HCT116 (cell line): ENCODE measurements at regions not wholly inside any gene's neighbourhood (a gene's known extent, or its start where the extent isn't known, plus 50 kb on each side); places are given as distances from the start of the nearest gene placed in this dataset.

Source experiments
- ATAC-seq: fragments of 200-7000 bp; cut with Tn5 transposase; 2 replicates; pipeline ENCODE4 v1.9.1; 2020; ENCODE audit warnings: mild to moderate bottlenecking, moderate library complexity
- BruUV-seq: library from RNA; stranded (reverse); fragments of 400-500 nt; replicated peaks from 2 replicates; lab custom pipeline; 2021; lab: Mats Ljungman, UMichigan
- CTCF ChIA-PET: fragments of 300-600 bp; sonication (Branson Sonifier 250); formaldehyde crosslinking; loops from one replicate; lab custom pipeline; 2021; ENCODE audit warnings: antibody characterized with exemption; lab: Charles Lee
- POLR2A ChIA-PET: fragments of 300-600, 350-600 bp; sonication (Branson Sonifier 250); formaldehyde crosslinking; loops from one replicate; lab custom pipeline; 2021; ENCODE audit warnings: antibody characterized with exemption; lab: Charles Lee
- RAD21 ChIA-PET, 2 experiments: fragments of 300-600 bp; sonication (Branson Sonifier 250); formaldehyde crosslinking; loops; one replicate each; lab custom pipeline; 2023; ENCODE audit warnings: low total read pairs in 2 of 2; ENCODE audit not compliant: uncharacterized antibody in 2 of 2, unreplicated experiment in 2 of 2, low non-redundant PET in 1 of 2; lab: Charles Lee
- DNase-seq: peaks from one replicate; pipeline ENCODE4 v3.0.0-alpha.2; 2010; ENCODE audit warnings: low read depth, low spot score
- H2AFZ ChIP-seq: fragments of 200-600 bp; shearing (Covaris generic), sonication (generic); 2 replicates; pipeline ENCODE4 v1.6.1; 2017; ENCODE audit warnings: low read depth, mixed run types, mixed read lengths, antibody characterized with exemption, low read length; ENCODE audit not compliant: poor library complexity, severe bottlenecking
- H3K27ac ChIP-seq: 2 replicates; pipeline ENCODE4 v1.5.1; 2012; ENCODE audit warnings: low read depth, low read length
- H3K27me3 ChIP-seq: fragments of 200-600 bp; sonication (generic); 2 replicates; pipeline ENCODE4 v1.6.1; 2016; ENCODE audit warnings: mixed run types, low read length, mixed read lengths; ENCODE audit not compliant: insufficient read depth
- H3K36me3 ChIP-seq, 2 experiments: fragments of 200-500 bp in 1 of 2; fragments of 200-600 bp in 1 of 2; sonication (Bioruptor generic) in 1 of 2; sonication (generic) in 1 of 2; 2 replicates each; pipeline versions ENCODE4 v1.5.1 to v1.6.1; 2014 to 2016; ENCODE audit warnings: low read length in 2 of 2, inconsistent platforms in 1 of 2, mixed read lengths in 1 of 2, mixed run types in 1 of 2; ENCODE audit not compliant: insufficient read depth in 2 of 2, control insufficient read depth in 1 of 2
- H3K4me1 ChIP-seq, 2 experiments: fragments of 200-600 bp in 1 of 2; sonication (generic) in 1 of 2; 2 replicates each; pipeline versions ENCODE4 v1.5.1 to v1.6.1; 2012 to 2017; ENCODE audit warnings: low read length in 2 of 2, inconsistent platforms in 1 of 2, mild to moderate bottlenecking in 1 of 2, mixed read lengths in 1 of 2, mixed run types in 1 of 2, moderate library complexity in 1 of 2; ENCODE audit not compliant: insufficient read depth in 2 of 2, control insufficient read depth in 1 of 2
- H3K4me2 ChIP-seq: fragments of 200-600 bp; sonication (generic); 2 replicates; pipeline ENCODE4 v1.6.1; 2017; ENCODE audit warnings: mixed run types, low read length, mixed read lengths
- H3K4me3 ChIP-seq, 2 experiments: fragments of 200-600 bp in 1 of 2; sonication (generic) in 1 of 2; replicated peaks in 1 of 2; 2 replicates each; pipeline ENCODE4 v1.5.1; 2011 to 2016; ENCODE audit warnings: low read length in 2 of 2, control low read depth in 1 of 2, low read depth in 1 of 2, mild to moderate bottlenecking in 1 of 2, mixed read lengths in 1 of 2, mixed run types in 1 of 2
- H3K79me2 ChIP-seq: fragments of 200-600 bp; sonication (generic); 2 replicates; pipeline ENCODE4 v1.6.1; 2017; ENCODE audit warnings: mild to moderate bottlenecking, mixed run types, low read length, moderate library complexity, mixed read lengths; ENCODE audit not compliant: insufficient read depth
- H3K9ac ChIP-seq: fragments of 200-600 bp; sonication (generic); 2 replicates; pipeline ENCODE4 v1.6.1; 2016; ENCODE audit warnings: low read length, mixed read lengths
- H3K9me2 ChIP-seq: fragments of 200-600 bp; sonication (generic), shearing (Covaris generic); 2 replicates; pipeline ENCODE4 v1.6.1; 2017; ENCODE audit warnings: mixed run types, mild to moderate bottlenecking, moderate library complexity; ENCODE audit not compliant: insufficient read depth
- H3K9me3 ChIP-seq, 2 experiments: fragments of 200-500 bp in 1 of 2; fragments of 200-600 bp in 1 of 2; sonication (Bioruptor generic) in 1 of 2; sonication (generic) in 1 of 2; 2 replicates each; pipeline ENCODE4 v1.6.1; 2014 to 2017; ENCODE audit warnings: low read length in 2 of 2, mixed read lengths in 2 of 2, inconsistent platforms in 1 of 2, low read depth in 1 of 2, mild to moderate bottlenecking in 1 of 2, mixed run types in 1 of 2, moderate library complexity in 1 of 2; ENCODE audit not compliant: control insufficient read depth in 1 of 2, insufficient read depth in 1 of 2
- H4K20me1 ChIP-seq: fragments of 200-600 bp; sonication (generic), shearing (Covaris generic); 2 replicates; pipeline ENCODE4 v1.6.1; 2017; ENCODE audit warnings: mixed run types, mild to moderate bottlenecking, moderate library complexity; ENCODE audit not compliant: insufficient read depth
- CBX3 ChIP-seq: IDR thresholded peaks from 2 replicates; pipeline ENCODE4 v1.6.1; 2012; ENCODE audit warnings: low read depth
- CEBPB ChIP-seq: IDR thresholded peaks from 2 replicates; pipeline ENCODE4 v1.6.1; 2012; ENCODE audit warnings: low read depth
- CTCF ChIP-seq, 3 experiments: fragments of 200-600 bp in 1 of 3; sonication (generic) in 1 of 3; IDR thresholded peaks in 2 of 3; conservative IDR thresholded peaks in 1 of 3; 2 replicates each; pipeline ENCODE4 v1.5.1; 2012 to 2017; ENCODE audit warnings: low read depth in 2 of 3, low read length in 2 of 3, antibody characterized with exemption in 1 of 3, borderline replicate concordance in 1 of 3, control low read depth in 1 of 3, mild to moderate bottlenecking in 1 of 3, mixed read lengths in 1 of 3, mixed run types in 1 of 3, moderate library complexity in 1 of 3; ENCODE audit not compliant: insufficient read depth in 1 of 3
- ELF1 ChIP-seq: IDR thresholded peaks from 2 replicates; pipeline ENCODE4 v1.6.1; 2012; ENCODE audit warnings: low read depth, borderline replicate concordance
- EZH2 ChIP-seq: fragments of 200-600 bp; sonication (generic); IDR thresholded peaks from 2 replicates; pipeline ENCODE4 v1.6.1; 2017; ENCODE audit warnings: antibody characterized with exemption, mixed run types
- EZH2phosphoT487 ChIP-seq: fragments of 200-600 bp; IDR thresholded peaks from 2 replicates; pipeline ENCODE4 v1.6.1; 2018; ENCODE audit warnings: antibody characterized with exemption, borderline replicate concordance
- JUND ChIP-seq: IDR thresholded peaks from 2 replicates; pipeline ENCODE4 v1.6.1; 2012
- POLR2A ChIP-seq: IDR thresholded peaks from 2 replicates; pipeline ENCODE4 v1.7.0; 2011; ENCODE audit warnings: borderline replicate concordance; ENCODE audit not compliant: insufficient read depth, insufficient read length; ENCODE audit errors: extremely low read depth
- POLR2AphosphoS5 ChIP-seq: IDR thresholded peaks from 2 replicates; pipeline ENCODE4 v1.6.1; 2011; ENCODE audit warnings: mild to moderate bottlenecking, low read depth, low read length, moderate library complexity
- RAD21 ChIP-seq: IDR thresholded peaks from 2 replicates; pipeline ENCODE4 v1.6.1; 2012; ENCODE audit warnings: low read depth, mild to moderate bottlenecking
- SIN3A ChIP-seq: IDR thresholded peaks from 2 replicates; pipeline ENCODE4 v1.6.1; 2012; ENCODE audit warnings: low read depth
- TCF7L2 ChIP-seq: IDR thresholded peaks from 2 replicates; pipeline ENCODE4 v1.7.0; 2011; ENCODE audit warnings: borderline replicate concordance, inconsistent platforms; ENCODE audit not compliant: insufficient read depth, insufficient read length; ENCODE audit errors: extremely low read depth
- YY1 ChIP-seq: IDR thresholded peaks from 2 replicates; pipeline ENCODE4 v1.6.1; 2011; ENCODE audit warnings: low read length, low read depth, moderate library complexity, mild to moderate bottlenecking; ENCODE audit not compliant: insufficient replicate concordance; ENCODE audit errors: extremely low read depth
- ZBTB33 ChIP-seq: IDR thresholded peaks from 2 replicates; pipeline ENCODE4 v1.6.1; 2011; ENCODE audit warnings: mild to moderate bottlenecking, low read length, moderate library complexity; ENCODE audit not compliant: insufficient replicate concordance; ENCODE audit errors: extremely low read depth
- ZFX ChIP-seq: fragments of 450-650 bp; IDR thresholded peaks from 2 replicates; pipeline ENCODE4 v1.6.1; 2017
- ZNF274 ChIP-seq: fragments of 200-500 bp; sonication (Bioruptor generic); IDR thresholded peaks from 2 replicates; pipeline ENCODE4 v1.6.1; 2014; ENCODE audit warnings: mild to moderate bottlenecking, low read depth, low read length, inconsistent platforms
- intact Hi-C: fragments of 100-400 bp; cut with micrococcal nuclease; formaldehyde crosslinking; loops from 2 replicates; pipeline ENCODE4 v1.10.0; 2022
- TF ChIP-seq, protein P1 (sequence below): IDR thresholded peaks from 2 replicates; pipeline ENCODE4 v1.6.1; 2012

DNA sequence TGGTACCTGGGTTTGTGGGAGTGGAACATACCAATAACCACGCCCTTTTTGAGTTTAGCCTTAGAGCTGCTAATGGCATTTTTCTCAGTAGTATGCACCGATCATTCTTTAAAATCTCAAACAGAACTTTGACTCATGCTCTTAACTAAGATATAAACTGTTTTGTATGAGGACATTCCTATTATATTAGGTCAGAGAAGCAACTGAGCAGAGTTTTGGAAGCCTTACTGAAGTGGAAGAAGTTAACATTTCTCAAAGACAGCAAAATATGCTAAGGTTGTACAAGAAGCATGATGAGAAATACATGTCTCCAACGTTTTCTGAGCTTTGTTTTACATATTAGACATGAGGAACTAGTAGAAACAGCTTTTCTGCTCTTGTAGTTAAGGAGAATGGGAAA lies 819.2 kb downstream of the FSCB start (continued):
- TF ChIP-seq, protein P1, sequence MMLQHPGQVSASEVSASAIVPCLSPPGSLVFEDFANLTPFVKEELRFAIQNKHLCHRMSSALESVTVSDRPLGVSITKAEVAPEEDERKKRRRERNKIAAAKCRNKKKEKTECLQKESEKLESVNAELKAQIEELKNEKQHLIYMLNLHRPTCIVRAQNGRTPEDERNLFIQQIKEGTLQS, result no peak
- TF ChIP-seq RAD21, result no peak
- no peak for TF ChIP-seq EZH2phosphoT487
- no peak for TF ChIP-seq JUND
- TF ChIP-seq ELF1, result no peak

- Histone ChIP-seq H3K9me3 (no peaks in the 10 kb centered on the region), H3K9ac (no peak overlapping the region), H3K36me3 (no peaks in the 10 kb centered on the region), H3K9me2 (no peaks in the 10 kb centered on the region), H3K79me2 (no peaks in the 10 kb centered on the region), H3K27me3 (no peaks in the 10 kb centered on the region), H3K4me3 (no peak overlapping the region), H2AFZ (no peak overlapping the region), H3K4me2 (no peak overlapping the region), H3K4me1 (no peaks in the 10 kb centered on the region), H4K20me1 (no peaks in the 10 kb centered on the region), H3K27ac (no peak overlapping the region)
- ChIA-PET RAD21 (no interaction called here), CTCF (no interaction called here), POLR2A (no interaction called here)
- no peak for ATAC-seq
- intact Hi-C loops, result no loop called here
- DNase-seq, result no peak
- TF ChIP-seq POLR2A, result no peak
- TF ChIP-seq EZH2phosphoT487, result no peak
- no peak for TF ChIP-seq YY1
- no peak for TF ChIP-seq SIN3A
- TF ChIP-seq CBX3, result no peak
- TF ChIP-seq, protein P1, result no peak
- no peak for TF ChIP-seq ZNF274
- TF ChIP-seq CEBPB, result no peak
- TF ChIP-seq POLR2AphosphoS5, result no peak
- TF ChIP-seq TCF7L2, result no peak
- no peak for TF ChIP-seq ZBTB33
- TF ChIP-seq EZH2, result no peak
- TF ChIP-seq ZFX, result no peak
- no peak for TF ChIP-seq CTCF (IDR thresholded peaks at IDR 0.05 in 2 of 3, conservative IDR thresholded peaks at IDR 0.05 in 1 of 3; ENCODE audit: borderline replicate concordance in 1 of 3, insufficient read depth in 1 of 3, low read depth in 2 of 3, low read length in 2 of 3)
- no peak for TF ChIP-seq JUND
- BruUV-seq, result no TSS peak
Measured at GRCh38 chr14:43677581-43677980, 829.5 kb downstream of the FSCB start.
